ENCODE measurements at regions not wholly inside any gene's neighbourhood (a gene's known extent, or its start where the extent isn't known, plus 50 kb on each side); places are given as distances from the start of the nearest gene placed in this dataset.

- in situ Hi-C loops (cut with HindIII; ENCODE audit: low sequenced_read_pairs) = no loop called here
- no peak for DNase-seq (ENCODE audit: low spot score)
Measured at GRCh38 chr6:170083236-170084051, 207.4 kb downstream of the DLL1 start.

- no peak for DNase-seq (ENCODE audit: low spot score)
- in situ Hi-C loops (cut with HindIII; ENCODE audit: low sequenced_read_pairs) = no loop called here
Measured at GRCh38 chr6:170082531-170083187, 208.2 kb downstream of the DLL1 start.

GRCh38 chr6:170082067-170082466, 208.8 kb downstream of the DLL1 start:
- in situ Hi-C loops (cut with HindIII; ENCODE audit: low sequenced_read_pairs) = no loop called here
- no peak for DNase-seq (ENCODE audit: low spot score)

GRCh38 chr6:170081556-170081955, 209.3 kb downstream of the DLL1 start:
- in situ Hi-C loops (cut with HindIII; ENCODE audit: low sequenced_read_pairs) = no loop called here
- DNase-seq (ENCODE audit: low spot score) = no peak

GRCh38 chr6:170080828-170081371, 210.0 kb downstream of the DLL1 start:
- in situ Hi-C loops (cut with HindIII; ENCODE audit: low sequenced_read_pairs) = no loop called here
- DNase-seq (ENCODE audit: low spot score) = peak; percentile 79

- no peak for DNase-seq (ENCODE audit: low spot score)
- in situ Hi-C loops (cut with HindIII; ENCODE audit: low sequenced_read_pairs) = no loop called here
Measured at GRCh38 chr6:170080169-170080827, 210.6 kb downstream of the DLL1 start.

- no peak for DNase-seq (ENCODE audit: low spot score)
- in situ Hi-C loops (cut with HindIII; ENCODE audit: low sequenced_read_pairs) = no loop called here
Measured at GRCh38 chr6:170076466-170077165, 214.3 kb downstream of the DLL1 start.

GRCh38 chr6:170075659-170076223, 215.1 kb downstream of the DLL1 start:
- in situ Hi-C loops (cut with HindIII; ENCODE audit: low sequenced_read_pairs) = no loop called here
- no peak for DNase-seq (ENCODE audit: low spot score)

- DNase-seq (ENCODE audit: low spot score) = no peak
- in situ Hi-C loops (cut with HindIII; ENCODE audit: low sequenced_read_pairs) = no loop called here
Measured at GRCh38 chr6:170074907-170075306, 216.0 kb downstream of the DLL1 start.

GRCh38 chr6:170074435-170074834, 216.4 kb downstream of the DLL1 start:
- no peak for DNase-seq (ENCODE audit: low spot score)
- in situ Hi-C loops (cut with HindIII; ENCODE audit: low sequenced_read_pairs) = no loop called here

GRCh38 chr6:170073846-170074245, 217.0 kb downstream of the DLL1 start:
- DNase-seq (ENCODE audit: low spot score) = no peak
- in situ Hi-C loops (cut with HindIII; ENCODE audit: low sequenced_read_pairs) = no loop called here

GRCh38 chr6:170072246-170072645, 218.6 kb downstream of the DLL1 start:
- DNase-seq (ENCODE audit: low spot score) = no peak
- in situ Hi-C loops (cut with HindIII; ENCODE audit: low sequenced_read_pairs) = no loop called here

- in situ Hi-C loops (cut with HindIII; ENCODE audit: low sequenced_read_pairs) = no loop called here
- DNase-seq (ENCODE audit: low spot score) = no peak
Measured at GRCh38 chr6:170069611-170070010, 221.3 kb downstream of the DLL1 start.

GRCh38 chr6:170068496-170068895, 222.4 kb downstream of the DLL1 start:
- DNase-seq (ENCODE audit: low spot score) = no peak

GRCh38 chr6:170067923-170068360, 222.9 kb downstream of the DLL1 start:
- in situ Hi-C loops (cut with HindIII; ENCODE audit: low sequenced_read_pairs) = no loop called here
- no peak for DNase-seq (ENCODE audit: low spot score)

More at GRCh38 chr6:170068496-170068895, 222.4 kb downstream of the DLL1 start:
- in situ Hi-C loops (cut with HindIII; ENCODE audit: low sequenced_read_pairs) = no loop called here

GRCh38 chr6:170067181-170067641, 223.7 kb downstream of the DLL1 start:
- peak; percentile 93 for DNase-seq (ENCODE audit: low spot score)
- in situ Hi-C loops (cut with HindIII; ENCODE audit: low sequenced_read_pairs) = no loop called here

GRCh38 chr6:170066679-170067078, 224.2 kb downstream of the DLL1 start:
- no peak for DNase-seq (ENCODE audit: low spot score)
- in situ Hi-C loops (cut with HindIII; ENCODE audit: low sequenced_read_pairs) = no loop called here

GRCh38 chr6:170063851-170064602, 226.9 kb downstream of the DLL1 start:
- no peak for DNase-seq (ENCODE audit: low spot score)
- in situ Hi-C loops (cut with HindIII; ENCODE audit: low sequenced_read_pairs) = no loop called here

Data from G401 (cell line).